Progenitor cell of endocrine pancreas (in vitro differentiated cells): ENCODE measurements at regions not wholly inside any gene's neighbourhood (a gene's known extent, or its start where the extent isn't known, plus 50 kb on each side); places are given as distances from the start of the nearest gene placed in this dataset.

Source experiments
- DNase-seq: peaks from one replicate; pipeline ENCODE4 v3.0.0; 2021; ENCODE audit warnings: low spot score; ENCODE audit not compliant: unreplicated experiment
- H3K27ac Mint-ChIP-seq: 2 replicates; pipeline ENCODE4 v1.8.0; 2021; ENCODE audit warnings: mild to moderate bottlenecking, moderate library complexity, mixed read lengths
- H3K27me3 Mint-ChIP-seq: 2 replicates; pipeline ENCODE4 v1.8.0; 2021; ENCODE audit warnings: mixed read lengths
- H3K36me3 Mint-ChIP-seq: 2 replicates; pipeline ENCODE4 v1.8.0; 2022; ENCODE audit warnings: mixed read lengths; ENCODE audit not compliant: insufficient read depth
- H3K4me1 Mint-ChIP-seq: 2 replicates; pipeline ENCODE4 v1.8.0; 2021; ENCODE audit warnings: low read depth, mixed read lengths
- H3K4me3 Mint-ChIP-seq: 2 replicates; pipeline ENCODE4 v1.8.0; 2021; ENCODE audit warnings: low read depth, mild to moderate bottlenecking, moderate library complexity, mixed read lengths
- H3K9me3 Mint-ChIP-seq: 2 replicates; pipeline ENCODE4 v1.8.0; 2021; ENCODE audit warnings: low read depth, mixed read lengths
- TF ChIP-seq, protein P1 (sequence below): fragments of 200-600 bp; sonication (generic); IDR thresholded peaks from one replicate; pipeline ENCODE4 v1.5.0; 2021; ENCODE audit warnings: antibody characterized with exemption, mild to moderate bottlenecking; ENCODE audit not compliant: unreplicated experiment

GRCh38 chr14:97200245-97200644, 403.1 kb downstream of the VRK1 start:
- H3K9me3 Mint-ChIP-seq: peaks cover 3% of the 10 kb centered on the region
- H3K36me3 Mint-ChIP-seq: no peaks in the 10 kb centered on the region
- TF ChIP-seq, protein P1, sequence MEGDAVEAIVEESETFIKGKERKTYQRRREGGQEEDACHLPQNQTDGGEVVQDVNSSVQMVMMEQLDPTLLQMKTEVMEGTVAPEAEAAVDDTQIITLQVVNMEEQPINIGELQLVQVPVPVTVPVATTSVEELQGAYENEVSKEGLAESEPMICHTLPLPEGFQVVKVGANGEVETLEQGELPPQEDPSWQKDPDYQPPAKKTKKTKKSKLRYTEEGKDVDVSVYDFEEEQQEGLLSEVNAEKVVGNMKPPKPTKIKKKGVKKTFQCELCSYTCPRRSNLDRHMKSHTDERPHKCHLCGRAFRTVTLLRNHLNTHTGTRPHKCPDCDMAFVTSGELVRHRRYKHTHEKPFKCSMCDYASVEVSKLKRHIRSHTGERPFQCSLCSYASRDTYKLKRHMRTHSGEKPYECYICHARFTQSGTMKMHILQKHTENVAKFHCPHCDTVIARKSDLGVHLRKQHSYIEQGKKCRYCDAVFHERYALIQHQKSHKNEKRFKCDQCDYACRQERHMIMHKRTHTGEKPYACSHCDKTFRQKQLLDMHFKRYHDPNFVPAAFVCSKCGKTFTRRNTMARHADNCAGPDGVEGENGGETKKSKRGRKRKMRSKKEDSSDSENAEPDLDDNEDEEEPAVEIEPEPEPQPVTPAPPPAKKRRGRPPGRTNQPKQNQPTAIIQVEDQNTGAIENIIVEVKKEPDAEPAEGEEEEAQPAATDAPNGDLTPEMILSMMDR: no peak
- peaks cover 7% of the 10 kb centered on the region for H3K27me3 Mint-ChIP-seq
- H3K27ac Mint-ChIP-seq: no peak overlapping the region
- DNase-seq: no peak
- H3K4me3 Mint-ChIP-seq: no peak overlapping the region
- H3K4me1 Mint-ChIP-seq: no peaks in the 10 kb centered on the region

DNA sequence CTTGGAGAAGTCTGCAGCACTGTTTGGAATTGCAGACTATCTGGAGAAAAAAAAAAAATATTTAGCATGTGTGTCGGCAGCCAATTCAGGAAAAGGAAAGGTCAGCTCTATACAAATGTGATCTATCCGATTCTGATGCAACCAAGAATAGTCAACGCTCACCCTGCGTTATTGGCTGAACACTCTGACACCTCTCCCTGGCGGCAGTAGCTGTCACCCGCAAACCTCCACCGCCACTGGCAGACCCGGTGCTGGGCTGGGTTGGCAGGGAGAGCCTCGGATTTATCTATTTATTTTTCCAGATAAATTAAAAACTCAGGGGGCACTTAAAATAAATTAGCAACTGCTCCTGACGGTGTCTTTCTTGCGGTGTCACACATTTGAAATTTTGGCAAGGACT, 409.7 kb downstream of the VRK1 start:
- TF ChIP-seq, protein P1: no peak
- Mint-ChIP-seq H3K4me3 (no peak overlapping the region), H3K27ac (no peak overlapping the region), H3K36me3 (no peaks in the 10 kb centered on the region), H3K27me3 (peaks cover 10% of the 10 kb centered on the region), H3K4me1 (no peaks in the 10 kb centered on the region), H3K9me3 (no peaks in the 10 kb centered on the region)
- DNase-seq: no peak

DNA sequence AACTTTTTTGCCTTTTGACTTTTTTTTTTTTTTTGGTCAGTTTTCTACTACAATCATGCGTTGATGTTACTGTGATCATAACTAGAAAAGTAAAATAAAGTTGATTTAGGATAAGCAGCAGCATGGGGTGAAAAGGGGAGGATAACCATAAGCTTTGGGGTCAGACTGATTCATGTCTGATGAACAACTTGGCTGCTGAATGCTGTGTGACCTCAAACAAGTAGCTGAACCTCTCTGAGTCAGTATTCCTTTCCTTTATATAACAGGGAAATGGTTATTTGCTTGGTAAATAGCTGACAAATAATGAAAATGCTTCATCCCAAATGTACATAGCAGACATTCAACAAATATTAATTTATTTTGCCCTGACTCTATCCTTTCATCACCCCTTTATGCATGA, 413.0 kb downstream of the VRK1 start:
- no peak overlapping the region for H3K4me3 Mint-ChIP-seq
- DNase-seq: no peak
- TF ChIP-seq, protein P1: no peak
- no peaks in the 10 kb centered on the region for H3K4me1 Mint-ChIP-seq
- no peaks in the 10 kb centered on the region for H3K9me3 Mint-ChIP-seq
- peaks cover 27% of the 10 kb centered on the region for H3K27me3 Mint-ChIP-seq
- no peak overlapping the region for H3K27ac Mint-ChIP-seq
- no peaks in the 10 kb centered on the region for H3K36me3 Mint-ChIP-seq

DNA sequence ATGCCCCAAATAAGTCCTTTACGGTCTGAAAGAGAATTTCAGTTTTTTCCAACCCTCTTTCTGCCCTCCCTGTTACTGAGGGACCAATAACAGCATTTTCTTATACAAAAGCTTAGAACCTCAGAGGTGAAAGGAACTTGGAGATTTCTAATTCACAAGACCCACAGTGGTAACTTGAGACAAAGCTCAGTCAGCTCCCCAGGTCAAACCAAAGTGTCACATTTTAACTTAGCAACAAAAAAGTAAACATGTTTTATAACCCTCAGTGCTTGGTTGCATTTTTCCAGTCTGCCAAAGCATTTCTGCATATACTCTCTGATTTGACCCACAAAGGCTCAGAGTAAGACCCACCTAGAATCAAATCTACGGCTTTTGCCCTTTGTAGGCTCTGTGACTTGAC, 415.2 kb downstream of the VRK1 start:
- H3K4me1 Mint-ChIP-seq: no peaks in the 10 kb centered on the region
- H3K9me3 Mint-ChIP-seq: no peaks in the 10 kb centered on the region
- DNase-seq: no peak
- no peak overlapping the region for H3K27ac Mint-ChIP-seq
- no peaks in the 10 kb centered on the region for H3K36me3 Mint-ChIP-seq
- peaks cover 44% of the 10 kb centered on the region for H3K27me3 Mint-ChIP-seq
- TF ChIP-seq, protein P1: no peak
- no peak overlapping the region for H3K4me3 Mint-ChIP-seq

GRCh38 chr14:97213720-97214119, 416.5 kb downstream of the VRK1 start:
- Mint-ChIP-seq H3K27me3 (peaks cover 54% of the 10 kb centered on the region), H3K4me3 (no peak overlapping the region), H3K36me3 (no peaks in the 10 kb centered on the region), H3K9me3 (no peaks in the 10 kb centered on the region), H3K27ac (no peak overlapping the region), H3K4me1 (no peaks in the 10 kb centered on the region)
- TF ChIP-seq, protein P1: no peak
- no peak for DNase-seq
